ENCODE measurements at regions not wholly inside any gene's neighbourhood (a gene's known extent, or its start where the extent isn't known, plus 50 kb on each side); places are given as distances from the start of the nearest gene placed in this dataset.

- no peak for DNase-seq (ENCODE audit: low spot score)
Measured at GRCh38 chr13:89900104-89900765, 1447.3 kb upstream of the MIR17HG start.

GRCh38 chr13:89902223-89902622, 1445.3 kb upstream of the MIR17HG start:
- no peak for DNase-seq (ENCODE audit: low spot score)

- no peak for DNase-seq (ENCODE audit: low spot score)
Measured at GRCh38 chr13:89903115-89903514, 1444.4 kb upstream of the MIR17HG start.

GRCh38 chr13:89910166-89910565, 1437.3 kb upstream of the MIR17HG start:
- no peak for DNase-seq (ENCODE audit: low spot score)

- no peak for DNase-seq (ENCODE audit: low spot score)
Measured at GRCh38 chr13:89916551-89916950, 1430.9 kb upstream of the MIR17HG start.

- no peak for DNase-seq (ENCODE audit: low spot score)
Measured at GRCh38 chr13:89920461-89920860, 1427.0 kb upstream of the MIR17HG start.

GRCh38 chr13:89923052-89923451, 1424.4 kb upstream of the MIR17HG start:
- DNase-seq (ENCODE audit: low spot score) = no peak

GRCh38 chr13:89923736-89924135, 1423.8 kb upstream of the MIR17HG start:
- DNase-seq (ENCODE audit: low spot score) = no peak

GRCh38 chr13:89925107-89925506, 1422.4 kb upstream of the MIR17HG start:
- DNase-seq (ENCODE audit: low spot score) = no peak

GRCh38 chr13:89930861-89931260, 1416.6 kb upstream of the MIR17HG start:
- DNase-seq (ENCODE audit: low spot score) = no peak

GRCh38 chr13:89932902-89933301, 1414.6 kb upstream of the MIR17HG start:
- no peak for DNase-seq (ENCODE audit: low spot score)

GRCh38 chr13:89936256-89936655, 1411.2 kb upstream of the MIR17HG start:
- DNase-seq (ENCODE audit: low spot score) = no peak

- DNase-seq (ENCODE audit: low spot score) = no peak
Measured at GRCh38 chr13:89937420-89937819, 1410.1 kb upstream of the MIR17HG start.

GRCh38 chr13:89940383-89940782, 1407.1 kb upstream of the MIR17HG start:
- DNase-seq (ENCODE audit: low spot score) = no peak

GRCh38 chr13:89943139-89943538, 1404.3 kb upstream of the MIR17HG start:
- no peak for DNase-seq (ENCODE audit: low spot score)

- DNase-seq (ENCODE audit: low spot score) = no peak
Measured at GRCh38 chr13:89950225-89950624, 1397.3 kb upstream of the MIR17HG start.

- DNase-seq (ENCODE audit: low spot score) = no peak
Measured at GRCh38 chr13:89951341-89951740, 1396.1 kb upstream of the MIR17HG start.

GRCh38 chr13:89953581-89953980, 1393.9 kb upstream of the MIR17HG start:
- DNase-seq (ENCODE audit: low spot score) = no peak

- no peak for DNase-seq (ENCODE audit: low spot score)
Measured at GRCh38 chr13:89955773-89956172, 1391.7 kb upstream of the MIR17HG start.

GRCh38 chr13:89959074-89959473, 1388.4 kb upstream of the MIR17HG start:
- no peak for DNase-seq (ENCODE audit: low spot score)

GRCh38 chr13:89965252-89965651, 1382.2 kb upstream of the MIR17HG start:
- DNase-seq (ENCODE audit: low spot score) = no peak

- DNase-seq (ENCODE audit: low spot score) = no peak
Measured at GRCh38 chr13:89966524-89966923, 1381.0 kb upstream of the MIR17HG start.

- no peak for DNase-seq (ENCODE audit: low spot score)
Measured at GRCh38 chr13:89967701-89968100, 1379.8 kb upstream of the MIR17HG start.

- no peak for DNase-seq (ENCODE audit: low spot score)
Measured at GRCh38 chr13:89968470-89968869, 1379.0 kb upstream of the MIR17HG start.

- DNase-seq (ENCODE audit: low spot score) = no peak
Measured at GRCh38 chr13:89970353-89970709, 1377.2 kb upstream of the MIR17HG start.

All from CD4-positive, alpha-beta T cell treated with Interleukin-15 for 4 hours (primary cell).